Activated B cell treated with CpG ODN at 0.5 μM for 24 hours (primary cell): ENCODE measurements at regions not wholly inside any gene's neighbourhood (a gene's known extent, or its start where the extent isn't known, plus 50 kb on each side); places are given as distances from the start of the nearest gene placed in this dataset.

Source experiments
- ATAC-seq: fragments of 200-7000 bp; cut with Tn5 transposase; one replicate; pipeline ENCODE4 v1.10.0; 2021; ENCODE audit warnings: low read depth, mild to moderate bottlenecking, moderate library complexity
- CTCF ChIA-PET: fragments of 350-600 bp; sonication (Branson Sonifier 250); formaldehyde crosslinking; loops from one replicate; lab custom pipeline; 2021; ENCODE audit warnings: antibody characterized with exemption; lab: Charles Lee
- POLR2A ChIA-PET: fragments of 350-600 bp; sonication (Branson Sonifier 250); formaldehyde crosslinking; loops from one replicate; lab custom pipeline; 2021; ENCODE audit warnings: antibody characterized with exemption; lab: Charles Lee
- DNase-seq: peaks from one replicate; pipeline ENCODE4 v3.0.0; 2022
- H3K27ac Mint-ChIP-seq: one replicate; pipeline ENCODE4 v1.8.0; 2020; ENCODE audit warnings: mixed read lengths
- H3K27me3 Mint-ChIP-seq: one replicate; pipeline ENCODE4 v1.8.0; 2021; ENCODE audit warnings: mixed read lengths
- H3K36me3 Mint-ChIP-seq: one replicate; pipeline ENCODE4 v1.8.0; 2021; ENCODE audit warnings: low read depth, mixed read lengths
- H3K4me1 Mint-ChIP-seq: one replicate; pipeline ENCODE4 v1.8.0; 2021; ENCODE audit warnings: mixed read lengths
- H3K4me3 Mint-ChIP-seq: one replicate; pipeline ENCODE4 v1.8.0; 2020; ENCODE audit warnings: mild to moderate bottlenecking, mixed read lengths
- H3K9me3 Mint-ChIP-seq: one replicate; pipeline ENCODE4 v1.8.0; 2020; ENCODE audit warnings: mixed read lengths
- intact Hi-C: fragments of 100-400 bp; cut with micrococcal nuclease; formaldehyde crosslinking; loops from one replicate; pipeline ENCODE4 v1.15.1; 2024
- TF ChIP-seq, protein P1 (sequence below): fragments of 200-600 bp; IDR thresholded peaks from one replicate; pipeline ENCODE4 v1.8.0; 2022; ENCODE audit warnings: antibody characterized with exemption, mild to moderate bottlenecking

GRCh38 chr1:208668991-208669390, 424.8 kb upstream of the PLXNA2 start:
- intact Hi-C loops: no loop called here
- H3K4me1 Mint-ChIP-seq: no peaks in the 10 kb centered on the region
- no peak overlapping the region for H3K27ac Mint-ChIP-seq
- TF ChIP-seq, protein P1, sequence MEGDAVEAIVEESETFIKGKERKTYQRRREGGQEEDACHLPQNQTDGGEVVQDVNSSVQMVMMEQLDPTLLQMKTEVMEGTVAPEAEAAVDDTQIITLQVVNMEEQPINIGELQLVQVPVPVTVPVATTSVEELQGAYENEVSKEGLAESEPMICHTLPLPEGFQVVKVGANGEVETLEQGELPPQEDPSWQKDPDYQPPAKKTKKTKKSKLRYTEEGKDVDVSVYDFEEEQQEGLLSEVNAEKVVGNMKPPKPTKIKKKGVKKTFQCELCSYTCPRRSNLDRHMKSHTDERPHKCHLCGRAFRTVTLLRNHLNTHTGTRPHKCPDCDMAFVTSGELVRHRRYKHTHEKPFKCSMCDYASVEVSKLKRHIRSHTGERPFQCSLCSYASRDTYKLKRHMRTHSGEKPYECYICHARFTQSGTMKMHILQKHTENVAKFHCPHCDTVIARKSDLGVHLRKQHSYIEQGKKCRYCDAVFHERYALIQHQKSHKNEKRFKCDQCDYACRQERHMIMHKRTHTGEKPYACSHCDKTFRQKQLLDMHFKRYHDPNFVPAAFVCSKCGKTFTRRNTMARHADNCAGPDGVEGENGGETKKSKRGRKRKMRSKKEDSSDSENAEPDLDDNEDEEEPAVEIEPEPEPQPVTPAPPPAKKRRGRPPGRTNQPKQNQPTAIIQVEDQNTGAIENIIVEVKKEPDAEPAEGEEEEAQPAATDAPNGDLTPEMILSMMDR: no peak
- H3K9me3 Mint-ChIP-seq: no peaks in the 10 kb centered on the region
- ChIA-PET CTCF (no interaction called here), POLR2A (no interaction called here)
- H3K36me3 Mint-ChIP-seq: no peaks in the 10 kb centered on the region
- no peak overlapping the region for H3K4me3 Mint-ChIP-seq
- peaks cover 3% of the 10 kb centered on the region for H3K27me3 Mint-ChIP-seq
- ATAC-seq (no peak), DNase-seq (no peak)

DNA sequence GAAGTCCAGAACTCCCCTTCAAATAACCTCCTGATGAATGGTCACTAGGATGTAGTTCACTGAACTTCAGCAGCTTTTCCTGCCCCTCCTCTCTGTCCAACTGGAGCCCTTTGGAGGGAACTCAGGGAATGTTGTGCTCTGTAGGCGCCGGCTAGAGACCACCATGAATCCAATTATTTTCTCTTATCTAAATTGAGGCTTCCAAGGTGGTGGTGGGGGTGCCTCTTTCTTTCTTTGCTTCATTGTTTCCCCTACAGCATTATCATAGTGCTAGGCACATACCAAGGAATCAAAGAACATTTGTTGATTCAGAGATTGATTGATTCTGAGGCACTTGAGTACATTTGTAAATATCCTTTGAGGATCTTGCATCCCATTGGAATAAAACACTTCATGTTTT, 426.6 kb upstream of the PLXNA2 start:
- TF ChIP-seq, protein P1: no peak
- no peaks in the 10 kb centered on the region for H3K36me3 Mint-ChIP-seq
- H3K4me1 Mint-ChIP-seq: no peaks in the 10 kb centered on the region
- no peak for ATAC-seq
- ChIA-PET CTCF (no interaction called here), POLR2A (no interaction called here)
- H3K9me3 Mint-ChIP-seq: no peaks in the 10 kb centered on the region
- intact Hi-C loops: no loop called here
- no peak for DNase-seq
- peaks cover 4% of the 10 kb centered on the region for H3K27me3 Mint-ChIP-seq
- no peak overlapping the region for H3K27ac Mint-ChIP-seq
- H3K4me3 Mint-ChIP-seq: no peak overlapping the region

- Mint-ChIP-seq H3K27ac (no peak overlapping the region), H3K4me1 (no peaks in the 10 kb centered on the region), H3K9me3 (peaks cover 2% of the 10 kb centered on the region), H3K4me3 (no peak overlapping the region), H3K27me3 (peaks cover 14% of the 10 kb centered on the region), H3K36me3 (no peaks in the 10 kb centered on the region)
- ATAC-seq: no peak
- DNase-seq: no peak
- CTCF ChIA-PET: no interaction called here
- TF ChIP-seq, protein P1: no peak
- intact Hi-C loops: no loop called here
- POLR2A ChIA-PET: no interaction called here
Observed at GRCh38 chr1:208681878-208682663, 437.9 kb upstream of the PLXNA2 start.

DNA sequence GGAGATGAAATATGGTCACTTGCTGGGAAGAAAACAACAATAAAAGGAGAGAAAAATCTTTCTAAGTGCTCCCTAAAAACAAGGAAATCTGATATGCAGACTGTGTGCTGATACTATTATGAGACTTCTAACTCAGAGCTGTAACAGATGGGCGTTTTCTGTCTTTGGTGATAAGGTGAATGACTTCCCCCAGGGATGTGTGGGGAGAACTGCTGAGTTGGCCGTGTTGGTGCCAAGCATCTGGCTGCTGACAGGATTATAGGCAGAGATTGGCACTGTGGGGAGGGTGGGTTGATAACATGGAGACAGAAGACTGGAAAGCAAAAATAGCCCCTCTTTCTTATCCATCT, 438.5 kb upstream of the PLXNA2 start:
- ChIA-PET POLR2A (no interaction called here), CTCF (interaction anchor here (0.8 kb wide), 1 partner anchor 30 kb away, joined by 3 read pairs; no protein-coding TSS in a partner anchor)
- no peak overlapping the region for H3K27ac Mint-ChIP-seq
- H3K27me3 Mint-ChIP-seq: peaks cover 11% of the 10 kb centered on the region
- TF ChIP-seq, protein P1: no peak
- no peaks in the 10 kb centered on the region for H3K4me1 Mint-ChIP-seq
- ATAC-seq (no peak), DNase-seq (no peak)
- H3K4me3 Mint-ChIP-seq: no peak overlapping the region
- intact Hi-C loops: no loop called here
- no peaks in the 10 kb centered on the region for H3K36me3 Mint-ChIP-seq
- H3K9me3 Mint-ChIP-seq: peaks cover 2% of the 10 kb centered on the region

- H3K27ac Mint-ChIP-seq: no peak overlapping the region
- no peaks in the 10 kb centered on the region for H3K36me3 Mint-ChIP-seq
- DNase-seq (no peak), ATAC-seq (no peak)
- H3K9me3 Mint-ChIP-seq: peaks cover 2% of the 10 kb centered on the region
- TF ChIP-seq, protein P1: no peak
- CTCF ChIA-PET: interaction anchor here (0.8 kb wide), 1 partner anchor 30 kb away, joined by 3 read pairs; no protein-coding TSS in a partner anchor
- H3K27me3 Mint-ChIP-seq: peaks cover 12% of the 10 kb centered on the region
- H3K4me3 Mint-ChIP-seq: no peak overlapping the region
- intact Hi-C loops: no loop called here
- POLR2A ChIA-PET: no interaction called here
- H3K4me1 Mint-ChIP-seq: no peaks in the 10 kb centered on the region
Observed at GRCh38 chr1:208683141-208683540, 439.0 kb upstream of the PLXNA2 start.
